GM23338 (cell line): ENCODE measurements at regions not wholly inside any gene's neighbourhood (a gene's known extent, or its start where the extent isn't known, plus 50 kb on each side); places are given as distances from the start of the nearest gene placed in this dataset.
"Not testable (repeated sequence)": the region's sequence is repeated elsewhere in the genome, so short reads cannot be mapped to it uniquely, and the experiment has no call there.

Experiments
- ATAC-seq: fragments of 200-7000 bp; cut with Tn5 transposase; 3 replicates; pipeline ENCODE4 v1.9.1; 2020
- DNase-seq: peaks from one replicate; pipeline ENCODE4 v3.0.0-alpha.2; 2015; ENCODE audit warnings: low spot score
- H2AFZ ChIP-seq: fragments of 200-600 bp; sonication (generic); 2 replicates; pipeline ENCODE4 v1.8.0; 2016; ENCODE audit warnings: antibody characterized with exemption, mild to moderate bottlenecking, moderate library complexity
- H3F3A ChIP-seq: fragments of 200-600 bp; sonication (generic); replicated peaks from 2 replicates; pipeline ENCODE4 v1.8.0; 2017; ENCODE audit warnings: antibody characterized with exemption, mixed run types, low read depth
- H3K27ac ChIP-seq: fragments of 200-600 bp; sonication (generic); 2 replicates; pipeline ENCODE4 v1.6.1; 2016; ENCODE audit warnings: low read depth
- H3K27me3 ChIP-seq: fragments of 200-600 bp; sonication (generic); 2 replicates; pipeline ENCODE4 v1.8.0; 2016; ENCODE audit warnings: mild to moderate bottlenecking, mixed run types, moderate library complexity; ENCODE audit not compliant: insufficient read depth
- H3K36me3 ChIP-seq: fragments of 200-600 bp; sonication (generic); 2 replicates; pipeline ENCODE4 v1.8.0; 2016; ENCODE audit warnings: mild to moderate bottlenecking; ENCODE audit not compliant: insufficient read depth
- H3K4me1 ChIP-seq: fragments of 200-600 bp; sonication (generic); 2 replicates; pipeline ENCODE4 v1.8.0; 2016; ENCODE audit warnings: mild to moderate bottlenecking, moderate library complexity; ENCODE audit not compliant: insufficient read depth
- H3K4me2 ChIP-seq: fragments of 200-600 bp; sonication (generic); 2 replicates; pipeline ENCODE4 v1.7.1; 2017; ENCODE audit warnings: mixed run types
- H3K4me3 ChIP-seq: fragments of 200-600 bp; sonication (generic); 2 replicates; pipeline ENCODE4 v1.6.1; 2016; ENCODE audit warnings: mixed run types
- H3K79me2 ChIP-seq: fragments of 200-600 bp; sonication (generic); replicated peaks from 2 replicates; pipeline ENCODE4 v1.8.0; 2017; ENCODE audit warnings: mild to moderate bottlenecking; ENCODE audit not compliant: insufficient read depth
- H3K9me2 ChIP-seq: fragments of 200-600 bp; sonication (generic); 2 replicates; pipeline ENCODE4 v1.8.0; 2017; ENCODE audit not compliant: insufficient read depth
- H4K20me1 ChIP-seq: fragments of 200-600 bp; sonication (generic); replicated peaks from 2 replicates; pipeline ENCODE4 v1.8.0; 2017; ENCODE audit warnings: mild to moderate bottlenecking; ENCODE audit not compliant: insufficient read depth
- H3K27ac Mint-ChIP-seq: 2 replicates; pipeline ENCODE4 v1.8.0; 2020; ENCODE audit warnings: inconsistent platforms, mild to moderate bottlenecking, moderate library complexity, mixed read lengths
- H3K27me3 Mint-ChIP-seq: 3 replicates; pipeline ENCODE4 v1.8.0; 2022; ENCODE audit warnings: low read depth, mild to moderate bottlenecking, moderate library complexity, mixed read lengths, inconsistent platforms; ENCODE audit not compliant: insufficient read depth, poor library complexity
- H3K36me3 Mint-ChIP-seq: 3 replicates; pipeline ENCODE4 v1.8.0; 2021; ENCODE audit warnings: low read depth, mild to moderate bottlenecking, inconsistent platforms, moderate library complexity, mixed read lengths
- H3K4me1 Mint-ChIP-seq: 3 replicates; pipeline ENCODE4 v1.8.0; 2020; ENCODE audit warnings: mild to moderate bottlenecking, inconsistent platforms, mixed read lengths
- H3K4me3 Mint-ChIP-seq: 3 replicates; pipeline ENCODE4 v1.8.0; 2021; ENCODE audit warnings: moderate library complexity, mild to moderate bottlenecking, inconsistent platforms, mixed read lengths
- H3K9me3 Mint-ChIP-seq: 3 replicates; pipeline ENCODE4 v1.8.0; 2020; ENCODE audit warnings: moderate library complexity, mild to moderate bottlenecking, inconsistent platforms, mixed read lengths
- EZH2 ChIP-seq: fragments of 200-600 bp; sonication (generic); IDR thresholded peaks from one replicate; pipeline ENCODE4 v1.8.0; 2017; ENCODE audit warnings: antibody characterized with exemption, mild to moderate bottlenecking, low read depth; ENCODE audit not compliant: unreplicated experiment
- JUNB ChIP-seq: IDR thresholded peaks from one replicate; pipeline ENCODE4 v1.6.1; 2016; ENCODE audit warnings: antibody characterized with exemption; ENCODE audit not compliant: unreplicated experiment
- STAT1 ChIP-seq: IDR thresholded peaks from one replicate; pipeline ENCODE4 v1.6.1; 2016; ENCODE audit warnings: antibody characterized with exemption; ENCODE audit not compliant: unreplicated experiment
- TF ChIP-seq, protein P1 (sequence below): IDR thresholded peaks from 2 replicates; pipeline ENCODE4 v1.6.1; 2016; ENCODE audit warnings: antibody characterized with exemption
- TF ChIP-seq, protein P2 (sequence below): IDR thresholded peaks from one replicate; pipeline ENCODE4 v1.6.1; 2018; ENCODE audit warnings: antibody characterized with exemption; ENCODE audit not compliant: unreplicated experiment

DNA sequence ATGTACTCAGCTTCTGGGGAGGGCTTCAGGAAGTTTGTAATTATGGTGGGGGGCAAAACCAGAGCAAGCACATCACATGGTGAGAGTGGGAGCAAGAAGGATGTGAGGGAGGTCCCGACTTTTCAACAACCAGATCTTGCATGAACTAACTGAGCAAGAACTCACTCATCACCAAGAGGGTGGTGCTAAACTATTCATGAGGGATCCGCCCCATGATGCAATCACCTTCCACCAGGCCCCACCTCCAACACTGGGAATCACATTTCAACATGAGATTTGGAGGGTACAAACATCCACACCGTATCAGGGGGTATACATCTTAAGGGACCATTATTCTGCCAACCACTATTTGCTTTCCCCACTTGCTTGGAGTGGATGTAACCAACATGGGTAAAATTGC lies 209.6 kb upstream of the HNRNPA3 start:
- Histone ChIP-seq H2AFZ (0 out of 2 replicates have a peak overlapping the region, but pooled peaks have one; percentile 2), H3K4me3 (no peak overlapping the region), H3K79me2 (no peaks in the 10 kb centered on the region), H3K27ac (no peak overlapping the region), H3F3A (no peaks in the 10 kb centered on the region), H3K9me2 (peaks cover 23% of the 10 kb centered on the region), H3K4me2 (no peak overlapping the region), H3K4me1 (0 out of 2 replicates have a peak, but pooled peaks cover 9% of the 10 kb centered on the region), H3K36me3 (no peaks in the 10 kb centered on the region), H4K20me1 (no peaks in the 10 kb centered on the region), H3K27me3 (no peaks in the 10 kb centered on the region)
- peaks cover 14% of the 10 kb centered on the region; the same call in 2 of the 3 replicates for H3K4me1 Mint-ChIP-seq
- ATAC-seq (no peak), DNase-seq (no peak)
- peaks cover 9% of the 10 kb centered on the region for H3K36me3 Mint-ChIP-seq
- H3K9me3 Mint-ChIP-seq = peaks cover 14% of the 10 kb centered on the region
- H3K27me3 Mint-ChIP-seq = no peaks in the 10 kb centered on the region
- H3K27ac Mint-ChIP-seq = no peak overlapping the region
- H3K4me3 Mint-ChIP-seq = no peak overlapping the region
- TF ChIP-seq, protein P1, sequence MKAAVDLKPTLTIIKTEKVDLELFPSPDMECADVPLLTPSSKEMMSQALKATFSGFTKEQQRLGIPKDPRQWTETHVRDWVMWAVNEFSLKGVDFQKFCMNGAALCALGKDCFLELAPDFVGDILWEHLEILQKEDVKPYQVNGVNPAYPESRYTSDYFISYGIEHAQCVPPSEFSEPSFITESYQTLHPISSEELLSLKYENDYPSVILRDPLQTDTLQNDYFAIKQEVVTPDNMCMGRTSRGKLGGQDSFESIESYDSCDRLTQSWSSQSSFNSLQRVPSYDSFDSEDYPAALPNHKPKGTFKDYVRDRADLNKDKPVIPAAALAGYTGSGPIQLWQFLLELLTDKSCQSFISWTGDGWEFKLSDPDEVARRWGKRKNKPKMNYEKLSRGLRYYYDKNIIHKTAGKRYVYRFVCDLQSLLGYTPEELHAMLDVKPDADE = no peak
- no peak for TF ChIP-seq JUNB
- no peak for TF ChIP-seq STAT1
- no peak for TF ChIP-seq EZH2
- TF ChIP-seq, protein P2, sequence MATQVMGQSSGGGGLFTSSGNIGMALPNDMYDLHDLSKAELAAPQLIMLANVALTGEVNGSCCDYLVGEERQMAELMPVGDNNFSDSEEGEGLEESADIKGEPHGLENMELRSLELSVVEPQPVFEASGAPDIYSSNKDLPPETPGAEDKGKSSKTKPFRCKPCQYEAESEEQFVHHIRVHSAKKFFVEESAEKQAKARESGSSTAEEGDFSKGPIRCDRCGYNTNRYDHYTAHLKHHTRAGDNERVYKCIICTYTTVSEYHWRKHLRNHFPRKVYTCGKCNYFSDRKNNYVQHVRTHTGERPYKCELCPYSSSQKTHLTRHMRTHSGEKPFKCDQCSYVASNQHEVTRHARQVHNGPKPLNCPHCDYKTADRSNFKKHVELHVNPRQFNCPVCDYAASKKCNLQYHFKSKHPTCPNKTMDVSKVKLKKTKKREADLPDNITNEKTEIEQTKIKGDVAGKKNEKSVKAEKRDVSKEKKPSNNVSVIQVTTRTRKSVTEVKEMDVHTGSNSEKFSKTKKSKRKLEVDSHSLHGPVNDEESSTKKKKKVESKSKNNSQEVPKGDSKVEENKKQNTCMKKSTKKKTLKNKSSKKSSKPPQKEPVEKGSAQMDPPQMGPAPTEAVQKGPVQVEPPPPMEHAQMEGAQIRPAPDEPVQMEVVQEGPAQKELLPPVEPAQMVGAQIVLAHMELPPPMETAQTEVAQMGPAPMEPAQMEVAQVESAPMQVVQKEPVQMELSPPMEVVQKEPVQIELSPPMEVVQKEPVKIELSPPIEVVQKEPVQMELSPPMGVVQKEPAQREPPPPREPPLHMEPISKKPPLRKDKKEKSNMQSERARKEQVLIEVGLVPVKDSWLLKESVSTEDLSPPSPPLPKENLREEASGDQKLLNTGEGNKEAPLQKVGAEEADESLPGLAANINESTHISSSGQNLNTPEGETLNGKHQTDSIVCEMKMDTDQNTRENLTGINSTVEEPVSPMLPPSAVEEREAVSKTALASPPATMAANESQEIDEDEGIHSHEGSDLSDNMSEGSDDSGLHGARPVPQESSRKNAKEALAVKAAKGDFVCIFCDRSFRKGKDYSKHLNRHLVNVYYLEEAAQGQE = no peak

DNA sequence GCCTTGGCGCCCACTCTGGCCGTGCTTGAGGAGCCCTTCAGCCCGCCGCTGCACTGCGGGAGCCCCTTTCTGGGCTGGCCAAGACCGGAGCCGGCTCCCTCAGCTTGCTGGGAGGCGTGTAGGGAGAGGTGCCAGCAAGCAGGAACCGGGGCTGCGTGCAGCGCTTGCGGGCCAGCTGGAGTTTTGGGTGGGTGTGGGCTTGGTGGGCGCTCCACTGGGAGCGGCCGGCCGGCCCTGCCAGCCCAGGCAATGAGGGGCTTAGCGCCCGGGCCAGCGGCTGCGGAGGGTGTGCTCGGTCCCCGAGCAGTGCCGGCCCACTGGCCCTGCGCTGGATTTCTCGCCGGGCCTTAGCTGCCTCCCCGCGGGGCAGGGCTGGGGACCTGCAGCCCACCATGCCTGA lies 204.9 kb upstream of the HNRNPA3 start:
- H3K4me1 Mint-ChIP-seq, H3F3A ChIP-seq, H3K4me1 ChIP-seq, H3K27ac Mint-ChIP-seq, H2AFZ ChIP-seq, ATAC-seq, H3K4me3 Mint-ChIP-seq, H3K27ac ChIP-seq, H3K4me2 ChIP-seq, H3K36me3 ChIP-seq, H3K4me3 ChIP-seq, DNase-seq, H3K79me2 ChIP-seq, H4K20me1 ChIP-seq, H3K27me3 Mint-ChIP-seq, H3K27me3 ChIP-seq: not testable (repeated sequence)
- H3K36me3 Mint-ChIP-seq = peaks cover 17% of the 10 kb centered on the region
- peaks cover 23% of the 10 kb centered on the region for H3K9me3 Mint-ChIP-seq
- H3K9me2 ChIP-seq = peaks cover 15% of the 10 kb centered on the region

DNA sequence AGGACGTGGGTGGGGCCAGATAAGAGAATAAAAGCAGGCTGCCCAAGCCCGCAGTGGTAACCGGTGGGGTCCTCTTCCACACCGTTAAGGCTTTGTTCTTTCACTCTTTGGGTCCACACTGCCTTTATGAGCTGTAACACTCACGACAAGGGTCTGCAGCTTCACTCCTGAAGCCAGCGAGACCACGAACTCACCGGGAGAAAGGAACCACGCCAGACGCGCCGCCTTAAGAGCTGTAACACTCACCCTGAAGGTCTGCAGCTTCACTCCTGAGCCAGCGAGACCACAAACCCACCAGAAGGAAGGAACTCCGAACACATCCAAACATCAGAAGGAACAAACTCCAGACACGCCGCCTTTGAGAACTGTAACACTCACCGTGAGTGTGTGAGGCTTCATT lies 203.9 kb upstream of the HNRNPA3 start:
- not testable (repeated sequence) for H2AFZ ChIP-seq, H3F3A ChIP-seq, H3K27ac ChIP-seq, H3K4me1 ChIP-seq, H3K4me3 Mint-ChIP-seq, ATAC-seq, H3K4me1 Mint-ChIP-seq, DNase-seq, H3K27ac Mint-ChIP-seq, H3K4me3 ChIP-seq, H3K27me3 Mint-ChIP-seq, H3K36me3 ChIP-seq, H3K27me3 ChIP-seq, H3K4me2 ChIP-seq, H3K79me2 ChIP-seq, H4K20me1 ChIP-seq, H3K9me2 ChIP-seq
- Mint-ChIP-seq H3K36me3 (peaks cover 17% of the 10 kb centered on the region), H3K9me3 (peaks cover 23% of the 10 kb centered on the region)
